ENCODE measurements at regions not wholly inside any gene's neighbourhood (a gene's known extent, or its start where the extent isn't known, plus 50 kb on each side); places are given as distances from the start of the nearest gene placed in this dataset.

- Histone ChIP-seq H3K27ac (ENCODE audit: low read length) (no peak overlapping the region), H3K27me3 (ENCODE audit: control insufficient read depth, insufficient read depth, low read length) (no peaks in the 10 kb centered on the region), H3K36me3 (ENCODE audit: control insufficient read depth, insufficient read depth, low read length) (no peaks in the 10 kb centered on the region), H3K4me3 (ENCODE audit: low read depth in 2 of 2, low read length in 2 of 2) (no peak overlapping the region), H3K9me3 (ENCODE audit: control insufficient read depth, insufficient read depth, low read depth, low read length) (no peaks in the 10 kb centered on the region), H3K4me1 (ENCODE audit: control insufficient read depth, insufficient read depth, low read length) (no peaks in the 10 kb centered on the region)
- DNase-seq (ENCODE audit: low read depth, low spot score), result no peak
- ChIA-PET CTCF (no interaction called here), POLR2A (no interaction called here)
- intact Hi-C loops (cut with micrococcal nuclease; ENCODE audit: unreplicated experiment) (no loop called here), in situ Hi-C loops (cut with HindIII; ENCODE audit: low pct_unique_long_range_greater_than_20kb, low sequenced_read_pairs) (no loop called here)
- no TSS peak for BruUV-seq (replicated peaks)
- TF ChIP-seq REST (IDR thresholded peaks at IDR 0.05; ENCODE audit: insufficient read depth in 1 of 2, low read depth in 2 of 2, low read length in 1 of 2) (no peak), POLR2AphosphoS5 (IDR thresholded peaks at IDR 0.05; ENCODE audit: low read depth, low read length) (no peak), TCF7L2 (IDR thresholded peaks at IDR 0.05; ENCODE audit: low read depth, low read length) (no peak), CTCF (IDR thresholded peaks at IDR 0.05) (no peak), SIN3A (IDR thresholded peaks at IDR 0.05; ENCODE audit: borderline replicate concordance, insufficient read depth, low read depth, low read length) (no peak)
- ATAC-seq, result no peak
Observed at GRCh38 chr15:39447346-39447745, 133.5 kb upstream of the THBS1 start.

GRCh38 chr15:39447881-39448280 lies 133.0 kb upstream of the THBS1 start:
- H3K27ac ChIP-seq (ENCODE audit: low read length), result no peak overlapping the region
- in situ Hi-C loops (cut with HindIII; ENCODE audit: low pct_unique_long_range_greater_than_20kb, low sequenced_read_pairs), result no loop called here
- ATAC-seq (no peak), DNase-seq (ENCODE audit: low read depth, low spot score) (no peak)
- H3K4me1 ChIP-seq (ENCODE audit: control insufficient read depth, insufficient read depth, low read length), result no peaks in the 10 kb centered on the region
- ChIA-PET CTCF (no interaction called here), POLR2A (no interaction called here)
- H3K27me3 ChIP-seq (ENCODE audit: control insufficient read depth, insufficient read depth, low read length), result no peaks in the 10 kb centered on the region
- intact Hi-C loops (cut with micrococcal nuclease; ENCODE audit: unreplicated experiment), result no loop called here
- no TSS peak for BruUV-seq (replicated peaks)
- H3K4me3 ChIP-seq (ENCODE audit: low read depth in 2 of 2, low read length in 2 of 2), result no peak overlapping the region
- TF ChIP-seq POLR2AphosphoS5 (IDR thresholded peaks at IDR 0.05; ENCODE audit: low read depth, low read length), result no peak
- no peak for TF ChIP-seq TCF7L2 (IDR thresholded peaks at IDR 0.05; ENCODE audit: low read depth, low read length)
- TF ChIP-seq CTCF (IDR thresholded peaks at IDR 0.05), result no peak
- no peak for TF ChIP-seq REST (IDR thresholded peaks at IDR 0.05; ENCODE audit: insufficient read depth in 1 of 2, low read depth in 2 of 2, low read length in 1 of 2)
- no peak for TF ChIP-seq SIN3A (IDR thresholded peaks at IDR 0.05; ENCODE audit: borderline replicate concordance, insufficient read depth, low read depth, low read length)
- no peaks in the 10 kb centered on the region for H3K9me3 ChIP-seq (ENCODE audit: control insufficient read depth, insufficient read depth, low read depth, low read length)
- H3K36me3 ChIP-seq (ENCODE audit: control insufficient read depth, insufficient read depth, low read length), result no peaks in the 10 kb centered on the region

Measured in Panc1 (cell line).